ENCODE measurements at regions not wholly inside any gene's neighbourhood (a gene's known extent, or its start where the extent isn't known, plus 50 kb on each side); places are given as distances from the start of the nearest gene placed in this dataset.

DNA sequence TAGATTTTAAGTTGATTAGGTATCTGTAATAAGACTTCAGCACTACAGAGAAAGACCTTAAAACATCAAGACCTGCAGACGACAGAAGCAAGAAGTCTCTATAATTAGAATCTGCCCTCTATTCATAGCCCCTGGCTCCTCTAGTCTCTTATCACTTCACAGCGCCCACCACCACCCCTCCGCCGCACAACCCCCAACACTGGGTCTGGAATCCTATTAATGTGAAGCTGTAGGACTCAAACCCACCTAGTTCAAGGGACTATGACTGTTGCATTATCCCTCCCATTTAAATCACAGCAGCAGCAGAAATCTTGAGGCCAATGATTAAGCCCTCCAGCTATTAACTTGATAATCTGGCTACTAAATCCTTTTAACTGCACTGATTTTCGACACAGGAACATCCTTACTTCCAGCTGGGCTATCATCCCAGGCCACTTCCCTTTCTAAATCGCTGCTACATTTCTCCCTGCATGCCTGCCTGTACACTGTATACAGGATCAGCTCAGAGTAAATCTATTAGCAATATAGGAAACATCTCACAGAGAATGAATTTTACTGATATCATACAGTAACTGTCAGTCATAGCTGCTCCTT, 159.5 kb upstream of the GRAMD2B start:
- H3K4me3 ChIP-seq (ENCODE audit: low read depth, low read length): no peak overlapping the region
- DNase-seq (ENCODE audit: low read depth): no peak
- in situ Hi-C loops (cut with HindIII; ENCODE audit: low sequenced_read_pairs): no loop called here
- TF ChIP-seq CTCF (IDR thresholded peaks at IDR 0.05; ENCODE audit: low read depth, low read length, missing control alignments): no peak

GRCh38 chr5:126265917-126266316, 157.3 kb upstream of the GRAMD2B start:
- DNase-seq (ENCODE audit: low read depth): no peak
- no peak for TF ChIP-seq CTCF (IDR thresholded peaks at IDR 0.05; ENCODE audit: low read depth, low read length, missing control alignments)
- H3K4me3 ChIP-seq (ENCODE audit: low read depth, low read length): no peak overlapping the region
- in situ Hi-C loops (cut with HindIII; ENCODE audit: low sequenced_read_pairs): no loop called here

GRCh38 chr5:126267438-126267837, 155.8 kb upstream of the GRAMD2B start:
- no peak for DNase-seq (ENCODE audit: low read depth)
- no peak overlapping the region for H3K4me3 ChIP-seq (ENCODE audit: low read depth, low read length)
- TF ChIP-seq CTCF (IDR thresholded peaks at IDR 0.05; ENCODE audit: low read depth, low read length, missing control alignments): no peak
- in situ Hi-C loops (cut with HindIII; ENCODE audit: low sequenced_read_pairs): no loop called here

DNA sequence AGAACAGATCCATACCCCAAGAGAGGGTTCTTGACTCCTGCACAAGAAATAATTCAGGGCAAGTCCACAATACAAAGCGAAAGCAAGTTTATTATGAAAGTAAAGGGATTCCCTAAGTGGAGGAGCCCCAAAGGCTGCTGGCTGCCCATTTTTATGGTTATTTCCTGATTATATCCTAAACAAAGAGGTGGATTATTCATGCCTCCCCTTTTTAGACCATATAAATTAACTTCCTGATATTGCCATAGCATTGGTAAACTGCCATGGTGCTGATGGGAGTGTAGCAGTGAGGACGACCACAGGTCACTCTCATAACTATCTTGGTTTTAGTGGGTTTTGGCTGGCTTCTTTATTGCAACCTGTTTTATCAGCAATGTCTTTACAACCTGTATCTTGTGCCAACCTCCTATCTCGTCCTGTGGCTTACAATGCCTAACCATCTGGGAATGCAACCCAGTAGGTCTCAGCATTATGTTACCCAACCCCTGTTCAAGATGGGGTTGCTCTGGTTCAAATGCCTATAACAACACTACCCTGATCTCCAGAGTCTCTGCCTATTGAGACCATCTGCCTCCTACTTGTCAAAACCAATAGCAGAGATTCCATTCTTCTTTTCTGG, 154.4 kb upstream of the GRAMD2B start:
- in situ Hi-C loops (cut with HindIII; ENCODE audit: low sequenced_read_pairs): no loop called here
- no peak for DNase-seq (ENCODE audit: low read depth)
- TF ChIP-seq CTCF (IDR thresholded peaks at IDR 0.05; ENCODE audit: low read depth, low read length, missing control alignments): no peak

GRCh38 chr5:126269511-126269910, 153.7 kb upstream of the GRAMD2B start:
- TF ChIP-seq CTCF (IDR thresholded peaks at IDR 0.05; ENCODE audit: low read depth, low read length, missing control alignments): no peak
- in situ Hi-C loops (cut with HindIII; ENCODE audit: low sequenced_read_pairs): no loop called here
- H3K4me3 ChIP-seq (ENCODE audit: low read depth, low read length): no peak overlapping the region
- DNase-seq (ENCODE audit: low read depth): no peak

More for the DNA sequence above, 154.4 kb upstream of the GRAMD2B start:
- no peak overlapping the region for H3K4me3 ChIP-seq (ENCODE audit: low read depth, low read length)

- H3K4me3 ChIP-seq (ENCODE audit: low read depth, low read length): no peak overlapping the region
- no peak for DNase-seq (ENCODE audit: low read depth)
- in situ Hi-C loops (cut with HindIII; ENCODE audit: low sequenced_read_pairs): no loop called here
- TF ChIP-seq CTCF (IDR thresholded peaks at IDR 0.05; ENCODE audit: low read depth, low read length, missing control alignments): no peak
Measured at GRCh38 chr5:126271141-126271540, 152.1 kb upstream of the GRAMD2B start.
